H9 (cell line): ENCODE measurements at regions not wholly inside any gene's neighbourhood (a gene's known extent, or its start where the extent isn't known, plus 50 kb on each side); places are given as distances from the start of the nearest gene placed in this dataset.

Source experiments
- DNase-seq: peaks from one replicate; pipeline ENCODE4 v3.0.0-alpha.2; 2017
- H2AFZ ChIP-seq: one replicate; pipeline ENCODE4 v1.6.1; 2013; ENCODE audit warnings: mild to moderate bottlenecking, low read length, control low read depth, moderate library complexity
- H2AK5ac ChIP-seq: 2 replicates; pipeline ENCODE4 v1.6.1; 2013; ENCODE audit warnings: low read length, control low read depth, mixed read lengths; ENCODE audit not compliant: insufficient read length
- H2BK120ac ChIP-seq: one replicate; pipeline ENCODE4 v1.6.1; 2013; ENCODE audit warnings: low read depth, mild to moderate bottlenecking, low read length, control low read depth, inconsistent platforms; ENCODE audit not compliant: poor library complexity, severe bottlenecking
- H2BK12ac ChIP-seq: 2 replicates; pipeline ENCODE4 v1.6.1; 2013; ENCODE audit warnings: low read length, control low read depth, mixed read lengths, low read depth; ENCODE audit not compliant: insufficient read length
- H2BK15ac ChIP-seq: 2 replicates; pipeline ENCODE4 v1.6.1; 2013; ENCODE audit warnings: low read depth, low read length, control low read depth
- H2BK20ac ChIP-seq: one replicate; pipeline ENCODE4 v1.6.1; 2013; ENCODE audit warnings: low read depth, mild to moderate bottlenecking, low read length, control low read depth, inconsistent platforms; ENCODE audit not compliant: poor library complexity, severe bottlenecking
- H2BK5ac ChIP-seq: 2 replicates; pipeline ENCODE4 v1.6.1; 2013; ENCODE audit warnings: low read length, control low read depth, mixed read lengths; ENCODE audit not compliant: insufficient read length
- H3K14ac ChIP-seq: 2 replicates; pipeline ENCODE4 v1.6.1; 2013; ENCODE audit warnings: low read length, control low read depth; ENCODE audit not compliant: insufficient read depth
- H3K18ac ChIP-seq: 2 replicates; pipeline ENCODE4 v1.6.1; 2013; ENCODE audit warnings: low read depth, mild to moderate bottlenecking, mixed read lengths, low read length, control low read depth; ENCODE audit not compliant: insufficient read length
- H3K23ac ChIP-seq: 2 replicates; pipeline ENCODE4 v1.6.1; 2013; ENCODE audit warnings: low read length, control low read depth, mixed read lengths, low read depth; ENCODE audit not compliant: insufficient read length
- H3K23me2 ChIP-seq: 2 replicates; pipeline ENCODE4 v1.6.1; 2013; ENCODE audit warnings: low read depth, mild to moderate bottlenecking, mixed read lengths, low read length, control low read depth; ENCODE audit not compliant: insufficient read length, poor library complexity, severe bottlenecking
- H3K27ac ChIP-seq: 2 replicates; pipeline ENCODE4 v1.5.1; 2013; ENCODE audit warnings: low read length, control low read depth, mixed read lengths, low read depth; ENCODE audit not compliant: insufficient read length
- H3K27me3 ChIP-seq: 2 replicates; pipeline ENCODE4 v1.6.1; 2013; ENCODE audit warnings: low read length, control low read depth, inconsistent platforms; ENCODE audit not compliant: insufficient read depth
- H3K4ac ChIP-seq: 2 replicates; pipeline ENCODE4 v1.6.1; 2013; ENCODE audit warnings: low read depth, mild to moderate bottlenecking, control low read depth, inconsistent platforms, low read length, moderate library complexity
- H3K4me1 ChIP-seq: 2 replicates; pipeline ENCODE4 v1.6.1; 2013; ENCODE audit warnings: low read length, control low read depth, inconsistent platforms; ENCODE audit not compliant: insufficient read depth
- H3K4me2 ChIP-seq: 2 replicates; pipeline ENCODE4 v1.6.1; 2013; ENCODE audit warnings: low read length, control low read depth, mixed read lengths; ENCODE audit not compliant: insufficient read length, insufficient read depth
- H3K56ac ChIP-seq: 2 replicates; pipeline ENCODE4 v1.6.1; 2013; ENCODE audit warnings: low read depth, mild to moderate bottlenecking, mixed read lengths, low read length, control low read depth; ENCODE audit not compliant: insufficient read length
- H3K79me1 ChIP-seq: 2 replicates; pipeline ENCODE4 v1.6.1; 2013; ENCODE audit warnings: low read depth, mild to moderate bottlenecking, moderate library complexity, low read length, control low read depth, inconsistent platforms; ENCODE audit not compliant: insufficient read depth, poor library complexity, severe bottlenecking
- H3K79me2 ChIP-seq: 2 replicates; pipeline ENCODE4 v1.6.1; 2013; ENCODE audit warnings: low read length, control low read depth, inconsistent platforms; ENCODE audit not compliant: insufficient read depth
- H3K9ac ChIP-seq: 2 replicates; pipeline ENCODE4 v1.6.1; 2013; ENCODE audit warnings: low read length, control low read depth, mixed read lengths; ENCODE audit not compliant: insufficient read length; ENCODE audit errors: extremely low read depth
- H3K9me3 ChIP-seq: one replicate; pipeline ENCODE4 v1.6.1; 2013; ENCODE audit warnings: low read depth, low read length, inconsistent platforms; ENCODE audit not compliant: control insufficient read depth
- H3T11ph ChIP-seq: one replicate; pipeline ENCODE4 v1.6.1; 2013; ENCODE audit warnings: mild to moderate bottlenecking, low read length, control low read depth, inconsistent platforms
- H4K20me1 ChIP-seq: one replicate; pipeline ENCODE4 v1.6.1; 2013; ENCODE audit not compliant: control insufficient read depth, insufficient read length, insufficient read depth
- H4K5ac ChIP-seq: 2 replicates; pipeline ENCODE4 v1.6.1; 2013; ENCODE audit warnings: low read depth, mild to moderate bottlenecking, mixed read lengths, low read length, control low read depth; ENCODE audit not compliant: insufficient read length
- H4K8ac ChIP-seq: replicated peaks from 2 replicates; pipeline ENCODE4 v1.6.1; 2013; ENCODE audit warnings: low read length, control low read depth, mixed read lengths, low read depth; ENCODE audit not compliant: insufficient read length
- H4K91ac ChIP-seq: 2 replicates; pipeline ENCODE4 v1.6.1; 2013; ENCODE audit warnings: low read depth, mild to moderate bottlenecking, moderate library complexity, mixed read lengths, low read length, control low read depth; ENCODE audit not compliant: insufficient read length
- H3K27ac Mint-ChIP-seq, 3 experiments: 2 replicates in 2 of 3; 3 replicates in 1 of 3; pipeline ENCODE4 v1.8.0; 2020 to 2021; ENCODE audit warnings: mixed read lengths in 3 of 3, mild to moderate bottlenecking in 1 of 3, moderate library complexity in 1 of 3
- H3K27me3 Mint-ChIP-seq: 2 replicates; pipeline ENCODE4 v1.8.0; 2021; ENCODE audit warnings: low read depth, mild to moderate bottlenecking, moderate library complexity, mixed read lengths
- H3K36me3 Mint-ChIP-seq, 3 experiments: 2 replicates in 2 of 3; 3 replicates in 1 of 3; pipeline ENCODE4 v1.8.0; 2020 to 2021; ENCODE audit warnings: low read depth in 3 of 3, mixed read lengths in 3 of 3; ENCODE audit not compliant: insufficient read depth in 1 of 3
- H3K4me1 Mint-ChIP-seq, 2 experiments: 2 replicates each; pipeline ENCODE4 v1.8.0; 2020; ENCODE audit warnings: mixed read lengths in 2 of 2
- H3K4me3 Mint-ChIP-seq, 2 experiments: 2 replicates in 1 of 2; 3 replicates in 1 of 2; pipeline ENCODE4 v1.8.0; 2020 to 2021; ENCODE audit warnings: mild to moderate bottlenecking in 2 of 2, mixed read lengths in 2 of 2, moderate library complexity in 1 of 2
- H3K9me3 Mint-ChIP-seq, 2 experiments: 2 replicates in 1 of 2; 3 replicates in 1 of 2; pipeline ENCODE4 v1.8.0; 2020; ENCODE audit warnings: mild to moderate bottlenecking in 2 of 2, mixed read lengths in 2 of 2, moderate library complexity in 1 of 2
- CTCF ChIP-seq: fragments of 200-600 bp; sonication (generic); conservative IDR thresholded peaks from 3 replicates; pipeline ENCODE4 v1.8.0; 2021; ENCODE audit warnings: antibody characterized with exemption, mild to moderate bottlenecking
- WGBS: extraction: QIAGEN DNeasy Blood & Tissue Kit; methylation state at CpG from one replicate; pipeline ENCODE4 v1.1.7; 2013; ENCODE audit warnings: missing lambda C conversion rate, low lambda C conversion rate, mixed read lengths; ENCODE audit not compliant: insufficient read length; ENCODE audit errors: extremely low coverage; 5-methylcytosine and 5-hydroxymethylcytosine counted together

GRCh38 chr2:33707312-33707711 is 108.2 kb upstream of the FAM98A start:
- no peak overlapping the region for H3K14ac ChIP-seq
- Mint-ChIP-seq H3K9me3 (peaks cover 0 to 2% of the 10 kb centered on the region in 2 experiments; a peak in 1 of 5 replicates), H3K4me1 (peaks cover 22 to 29% of the 10 kb centered on the region in 2 experiments), H3K36me3 (no peaks in the 10 kb centered on the region), H3K27ac (peak overlapping the region in 1 of 3 experiments; percentile 16; a peak in 1 of 7 replicates), H3K4me3 (no peak overlapping the region), H3K27me3 (no peaks in the 10 kb centered on the region)
- H2BK5ac ChIP-seq = no peak overlapping the region
- no peak overlapping the region for H2AFZ ChIP-seq
- H2BK120ac ChIP-seq = no peak overlapping the region
- no peak overlapping the region for H4K5ac ChIP-seq
- no peaks in the 10 kb centered on the region for H3K23me2 ChIP-seq
- H3T11ph ChIP-seq = no peak overlapping the region
- no peak overlapping the region for H3K56ac ChIP-seq
- H2AK5ac ChIP-seq = no peak overlapping the region
- no peaks in the 10 kb centered on the region for H3K9me3 ChIP-seq
- no peak overlapping the region for H2BK12ac ChIP-seq
- H3K4me1 ChIP-seq = peaks cover 5% of the 10 kb centered on the region
- no peak overlapping the region for H3K9ac ChIP-seq
- H3K79me1 ChIP-seq = no peaks in the 10 kb centered on the region
- no peak overlapping the region for H4K8ac ChIP-seq
- no peaks in the 10 kb centered on the region; the same call in 1 of the 2 replicates for H3K27me3 ChIP-seq
- H2BK15ac ChIP-seq = no peak overlapping the region
- WGBS = no CpG with 5 or more reads among the region's 2 CpGs
- no peak overlapping the region for H3K23ac ChIP-seq
- no peaks in the 10 kb centered on the region for H3K79me2 ChIP-seq
- no peak overlapping the region for H2BK20ac ChIP-seq
- no peak overlapping the region for H3K18ac ChIP-seq
- no peaks in the 10 kb centered on the region for H4K20me1 ChIP-seq
- no peak overlapping the region for H3K27ac ChIP-seq
- no peak overlapping the region for H3K4ac ChIP-seq
- H3K4me2 ChIP-seq = no peak overlapping the region
- H4K91ac ChIP-seq = no peak overlapping the region
- DNase-seq = no peak
- no peak for TF ChIP-seq CTCF
